ENCODE measurements at regions not wholly inside any gene's neighbourhood (a gene's known extent, or its start where the extent isn't known, plus 50 kb on each side); places are given as distances from the start of the nearest gene placed in this dataset.

GRCh38 chr1:34425785-34426184 is 249.1 kb downstream of the C1orf94 start:
- TF ChIP-seq, protein P1, sequence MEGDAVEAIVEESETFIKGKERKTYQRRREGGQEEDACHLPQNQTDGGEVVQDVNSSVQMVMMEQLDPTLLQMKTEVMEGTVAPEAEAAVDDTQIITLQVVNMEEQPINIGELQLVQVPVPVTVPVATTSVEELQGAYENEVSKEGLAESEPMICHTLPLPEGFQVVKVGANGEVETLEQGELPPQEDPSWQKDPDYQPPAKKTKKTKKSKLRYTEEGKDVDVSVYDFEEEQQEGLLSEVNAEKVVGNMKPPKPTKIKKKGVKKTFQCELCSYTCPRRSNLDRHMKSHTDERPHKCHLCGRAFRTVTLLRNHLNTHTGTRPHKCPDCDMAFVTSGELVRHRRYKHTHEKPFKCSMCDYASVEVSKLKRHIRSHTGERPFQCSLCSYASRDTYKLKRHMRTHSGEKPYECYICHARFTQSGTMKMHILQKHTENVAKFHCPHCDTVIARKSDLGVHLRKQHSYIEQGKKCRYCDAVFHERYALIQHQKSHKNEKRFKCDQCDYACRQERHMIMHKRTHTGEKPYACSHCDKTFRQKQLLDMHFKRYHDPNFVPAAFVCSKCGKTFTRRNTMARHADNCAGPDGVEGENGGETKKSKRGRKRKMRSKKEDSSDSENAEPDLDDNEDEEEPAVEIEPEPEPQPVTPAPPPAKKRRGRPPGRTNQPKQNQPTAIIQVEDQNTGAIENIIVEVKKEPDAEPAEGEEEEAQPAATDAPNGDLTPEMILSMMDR (IDR thresholded peaks at IDR 0.05; ENCODE audit: low read depth, low read length), result no peak
- no peak for DNase-seq (ENCODE audit: low read depth in 2 of 2)
- H3K4me3 ChIP-seq (replicated peaks in 1 of 2; ENCODE audit: low read depth in 2 of 2, low read length in 2 of 2), result no peak overlapping the region

DNA sequence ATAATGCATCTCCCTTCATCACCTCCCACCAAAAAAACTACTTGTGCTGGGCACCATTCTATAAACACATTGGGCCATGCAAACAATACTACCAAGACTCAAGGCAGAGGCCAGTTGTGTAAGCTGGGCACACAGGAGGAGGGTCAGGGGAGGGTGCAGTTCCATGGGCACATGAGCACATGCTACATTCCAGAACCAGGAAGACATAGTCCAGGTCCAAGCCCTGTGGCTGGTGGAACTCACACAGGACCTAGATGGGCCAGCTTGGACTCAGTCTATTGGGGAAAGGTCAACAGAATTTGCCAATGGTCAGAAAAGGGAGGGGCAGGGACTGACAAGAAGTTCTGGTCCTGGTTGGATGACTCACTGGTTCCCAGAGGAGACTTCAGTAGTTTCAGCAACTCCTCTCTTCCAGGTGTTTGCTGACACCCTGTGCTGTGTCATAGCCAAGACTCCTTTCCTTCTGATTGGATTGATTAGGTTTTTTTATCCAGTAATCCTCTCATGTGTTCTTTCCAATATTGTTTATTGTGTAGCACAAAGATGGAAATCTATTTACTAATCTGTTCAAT is 249.7 kb downstream of the C1orf94 start:
- DNase-seq (ENCODE audit: low read depth in 2 of 2), result no peak
- TF ChIP-seq, protein P1 (IDR thresholded peaks at IDR 0.05; ENCODE audit: low read depth, low read length), result no peak
- H3K4me3 ChIP-seq (replicated peaks in 1 of 2; ENCODE audit: low read depth in 2 of 2, low read length in 2 of 2), result no peak overlapping the region

DNA sequence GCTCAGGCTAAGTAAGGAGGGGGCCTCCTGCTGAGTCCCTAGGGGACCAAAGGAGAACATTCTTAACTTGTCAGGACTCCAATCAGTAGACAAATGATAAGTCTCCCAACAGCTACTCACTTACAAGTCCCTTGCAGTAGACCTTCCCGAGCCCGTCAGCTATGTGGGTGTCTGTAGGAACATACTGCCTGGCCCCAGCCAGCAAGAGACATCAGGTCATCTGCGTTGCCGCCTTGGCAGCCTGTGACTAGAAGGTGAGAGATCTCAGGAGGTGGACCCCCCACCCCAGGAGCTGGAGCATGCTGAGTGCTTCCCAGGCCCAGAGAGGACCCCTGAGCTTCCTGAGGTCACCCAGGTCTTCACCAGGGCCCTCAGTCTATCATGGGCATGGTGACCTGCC is 250.5 kb downstream of the C1orf94 start:
- TF ChIP-seq, protein P1 (IDR thresholded peaks at IDR 0.05; ENCODE audit: low read depth, low read length), result no peak
- H3K4me3 ChIP-seq (replicated peaks in 1 of 2; ENCODE audit: low read depth in 2 of 2, low read length in 2 of 2), result no peak overlapping the region
- DNase-seq (ENCODE audit: low read depth in 2 of 2), result no peak

GRCh38 chr1:34433099-34433498 is 256.4 kb downstream of the C1orf94 start:
- TF ChIP-seq, protein P1 (IDR thresholded peaks at IDR 0.05; ENCODE audit: low read depth, low read length), result no peak
- no peak for DNase-seq (ENCODE audit: low read depth in 2 of 2)
- H3K4me3 ChIP-seq (replicated peaks in 1 of 2; ENCODE audit: low read depth in 2 of 2, low read length in 2 of 2), result no peak overlapping the region

GRCh38 chr1:34436836-34437235 is 260.1 kb downstream of the C1orf94 start:
- no peak for DNase-seq (ENCODE audit: low read depth in 2 of 2)
- TF ChIP-seq, protein P1 (IDR thresholded peaks at IDR 0.05; ENCODE audit: low read depth, low read length), result no peak
- no peak overlapping the region for H3K4me3 ChIP-seq (replicated peaks in 1 of 2; ENCODE audit: low read depth in 2 of 2, low read length in 2 of 2)

DNA sequence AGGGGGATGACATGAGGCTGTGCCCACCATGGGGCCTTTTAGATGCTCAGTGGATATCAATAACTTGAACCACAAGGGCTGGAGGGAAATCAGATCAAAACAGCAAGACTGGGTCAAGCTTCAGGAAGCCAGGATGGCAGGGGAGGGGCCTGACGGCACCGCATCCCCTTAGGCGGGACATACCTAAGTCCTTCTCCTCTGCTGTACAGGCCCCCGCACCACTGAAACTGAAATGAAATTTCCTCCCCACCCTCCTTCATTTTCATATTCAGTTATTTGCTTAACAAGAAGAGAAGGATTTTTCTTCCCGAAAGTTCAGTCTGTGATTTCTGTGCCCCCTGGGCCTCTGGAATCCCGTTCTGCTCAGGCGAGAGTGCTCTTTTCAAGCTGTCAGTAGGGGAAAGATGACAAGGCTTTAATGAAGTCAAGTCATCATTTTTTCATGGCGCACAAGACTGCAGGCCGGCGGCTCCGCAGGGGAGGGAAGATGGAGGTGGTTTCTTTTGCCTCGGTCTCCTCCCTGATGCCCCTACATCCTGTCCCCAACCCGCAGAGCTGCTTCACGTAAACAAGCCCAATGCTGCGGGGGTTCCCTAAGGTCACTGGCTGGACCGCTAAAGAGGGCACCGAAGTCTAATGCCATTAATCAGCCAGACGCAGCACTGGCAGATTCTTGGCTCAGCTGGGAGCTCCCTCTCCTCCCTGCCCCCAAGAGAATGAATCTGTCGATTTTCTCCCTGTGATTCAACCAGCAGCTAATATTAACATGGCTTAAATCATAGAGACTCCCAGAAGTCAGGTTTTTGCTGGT is 264.8 kb downstream of the C1orf94 start:
- no peak for DNase-seq (ENCODE audit: low read depth in 2 of 2)
- no peak overlapping the region for H3K4me3 ChIP-seq (replicated peaks in 1 of 2; ENCODE audit: low read depth in 2 of 2, low read length in 2 of 2)
- TF ChIP-seq, protein P1 (IDR thresholded peaks at IDR 0.05; ENCODE audit: low read depth, low read length), result no peak

Data from cardiac fibroblast (primary cell).